A673 (cell line): ENCODE measurements at regions not wholly inside any gene's neighbourhood (a gene's known extent, or its start where the extent isn't known, plus 50 kb on each side); places are given as distances from the start of the nearest gene placed in this dataset.

Experiments
- BruUV-seq: library from RNA; stranded (reverse); fragments of 400-500 nt; replicated peaks from 2 replicates; lab custom pipeline; 2021; lab: Mats Ljungman, UMichigan
- CTCF ChIA-PET: fragments of 300-600 bp; sonication (Branson Sonifier 250); formaldehyde crosslinking; loops from one replicate; lab custom pipeline; 2022; ENCODE audit warnings: antibody characterized with exemption; lab: Charles Lee
- POLR2A ChIA-PET: fragments of 300-600 bp; sonication (Branson Sonifier 250); formaldehyde crosslinking; loops from one replicate; lab custom pipeline; 2022; ENCODE audit warnings: antibody characterized with exemption; ENCODE audit not compliant: low non-redundant PET; lab: Charles Lee
- DNase-seq: peaks from one replicate; pipeline ENCODE4 v3.0.0-alpha.2; 2015; ENCODE audit warnings: low spot score
- H3K27ac ChIP-seq: fragments of 200-600 bp; sonication (generic); 2 replicates; pipeline ENCODE4 v1.5.1; 2016; ENCODE audit warnings: mixed run types, low read depth, mild to moderate bottlenecking, mixed read lengths, antibody characterized with exemption, low read length; ENCODE audit not compliant: poor library complexity, severe bottlenecking
- H3K27me3 ChIP-seq: fragments of 200-600 bp; sonication (generic); replicated peaks from 2 replicates; pipeline ENCODE4 v1.6.1; 2017; ENCODE audit warnings: mixed run types, low read depth, mild to moderate bottlenecking, mixed read lengths, antibody characterized with exemption, low read length; ENCODE audit not compliant: insufficient read depth, poor library complexity
- H3K36me3 ChIP-seq: fragments of 200-600 bp; sonication (generic); 2 replicates; pipeline ENCODE4 v1.6.1; 2016; ENCODE audit warnings: mixed run types, mild to moderate bottlenecking, mixed read lengths, antibody characterized with exemption, low read length; ENCODE audit not compliant: insufficient read depth, poor library complexity, severe bottlenecking
- H3K4me1 ChIP-seq: fragments of 200-600 bp; sonication (generic); 2 replicates; pipeline ENCODE4 v1.6.1; 2017; ENCODE audit warnings: mixed run types, mild to moderate bottlenecking, mixed read lengths, antibody characterized with exemption, low read length; ENCODE audit not compliant: insufficient read depth, poor library complexity, severe bottlenecking
- H3K4me3 ChIP-seq: fragments of 200-600 bp; sonication (generic); 2 replicates; pipeline ENCODE4 v1.5.1; 2016; ENCODE audit warnings: low read depth, mixed run types, mild to moderate bottlenecking, mixed read lengths, low read length; ENCODE audit not compliant: poor library complexity, severe bottlenecking
- H3K9me3 ChIP-seq: fragments of 200-600 bp; sonication (generic); 2 replicates; pipeline ENCODE4 v1.6.1; 2016; ENCODE audit warnings: mixed run types, low read depth, mild to moderate bottlenecking, mixed read lengths, antibody characterized with exemption, low read length; ENCODE audit not compliant: poor library complexity, severe bottlenecking
- CTCF ChIP-seq: fragments of 300-800, 200-600 bp; sonication (generic); conservative IDR thresholded peaks from 2 replicates; pipeline ENCODE4 v1.5.1; 2017; ENCODE audit warnings: low read depth, mild to moderate bottlenecking, antibody characterized with exemption, low read length, moderate library complexity, mixed read lengths
- EZH2 ChIP-seq: fragments of 200-600 bp; sonication (generic); IDR thresholded peaks from 2 replicates; pipeline ENCODE4 v1.6.1; 2017; ENCODE audit warnings: borderline replicate concordance, low read depth, mild to moderate bottlenecking, mixed read lengths, antibody characterized with exemption, low read length; ENCODE audit not compliant: poor library complexity, severe bottlenecking
- intact Hi-C: fragments of 100-400 bp; cut with micrococcal nuclease; formaldehyde crosslinking; loops from one replicate; pipeline ENCODE4 v1.10.0; 2022; ENCODE audit not compliant: unreplicated experiment

- no peak for DNase-seq
- Histone ChIP-seq H3K9me3 (no peaks in the 10 kb centered on the region), H3K27ac (no peak overlapping the region), H3K36me3 (no peaks in the 10 kb centered on the region), H3K27me3 (no peaks in the 10 kb centered on the region), H3K4me3 (no peak overlapping the region), H3K4me1 (no peaks in the 10 kb centered on the region)
- intact Hi-C loops, result no loop called here
- BruUV-seq, result no TSS peak
- CTCF ChIA-PET, result no interaction called here
- no peak for TF ChIP-seq EZH2
- POLR2A ChIA-PET, result no interaction called here
Observed at GRCh38 chr2:48140586-48140985, 173.9 kb upstream of the FOXN2 start.

GRCh38 chr2:48144777-48145176 lies 169.7 kb upstream of the FOXN2 start:
- no peak overlapping the region for H3K27ac ChIP-seq
- no peak overlapping the region for H3K4me3 ChIP-seq
- CTCF ChIA-PET, result no interaction called here
- peak; percentile 3 for DNase-seq
- no peaks in the 10 kb centered on the region for H3K9me3 ChIP-seq
- H3K4me1 ChIP-seq, result peaks cover 6% of the 10 kb centered on the region
- H3K27me3 ChIP-seq, result no peaks in the 10 kb centered on the region
- BruUV-seq, result no TSS peak
- POLR2A ChIA-PET, result no interaction called here
- no peaks in the 10 kb centered on the region for H3K36me3 ChIP-seq
- TF ChIP-seq CTCF, result no peak
- intact Hi-C loops, result no loop called here

GRCh38 chr2:48145845-48146452 lies 168.5 kb upstream of the FOXN2 start:
- BruUV-seq, result no TSS peak

More at GRCh38 chr2:48145845-48146452, 168.5 kb upstream of the FOXN2 start:
- intact Hi-C loops, result no loop called here
- peak; percentile 24 for DNase-seq
- TF ChIP-seq EZH2, result no peak
- no peak for TF ChIP-seq CTCF
- no peaks in the 10 kb centered on the region for H3K36me3 ChIP-seq
- ChIA-PET CTCF (no interaction called here), POLR2A (interaction anchor here (0.6 kb wide), 1 partner anchor 23 kb away, joined by 3 read pairs; no protein-coding TSS in a partner anchor)
- peaks cover 6% of the 10 kb centered on the region for H3K4me1 ChIP-seq
- H3K9me3 ChIP-seq, result no peaks in the 10 kb centered on the region
- H3K4me3 ChIP-seq, result no peak overlapping the region
- H3K27me3 ChIP-seq, result no peaks in the 10 kb centered on the region
- peak overlapping the region; percentile 8 for H3K27ac ChIP-seq
